CD4-positive, alpha-beta T cell treated with Interleukin-2 at 100 ng/mL for 4 hours (primary cell): ENCODE measurements at regions not wholly inside any gene's neighbourhood (a gene's known extent, or its start where the extent isn't known, plus 50 kb on each side); places are given as distances from the start of the nearest gene placed in this dataset.
"Not testable (repeated sequence)": the region's sequence is repeated elsewhere in the genome, so short reads cannot be mapped to it uniquely, and the experiment has no call there.

ENCODE experiments used
- DNase-seq: peaks from one replicate; pipeline ENCODE4 v3.0.0-alpha.2; 2020; ENCODE audit warnings: low spot score

GRCh38 chr10:78653555-78653954, 415.2 kb upstream of the ZMIZ1 start:
- no peak for DNase-seq

- no peak for DNase-seq
Measured at GRCh38 chr10:78654047-78654590, 414.6 kb upstream of the ZMIZ1 start.

GRCh38 chr10:78655979-78656378, 412.8 kb upstream of the ZMIZ1 start:
- no peak for DNase-seq

- no peak for DNase-seq
Measured at GRCh38 chr10:78656417-78657162, 412.2 kb upstream of the ZMIZ1 start.

- peak; percentile 46 for DNase-seq
Measured at GRCh38 chr10:78657163-78657861, 411.5 kb upstream of the ZMIZ1 start.

- DNase-seq: no peak
Measured at GRCh38 chr10:78657862-78658165, 411.0 kb upstream of the ZMIZ1 start.

- DNase-seq: no peak
Measured at GRCh38 chr10:78658645-78659597, 409.8 kb upstream of the ZMIZ1 start.

GRCh38 chr10:78659598-78659967, 409.2 kb upstream of the ZMIZ1 start:
- no peak for DNase-seq

- DNase-seq: no peak
Measured at GRCh38 chr10:78660446-78661106, 408.2 kb upstream of the ZMIZ1 start.

GRCh38 chr10:78663721-78664120, 405.0 kb upstream of the ZMIZ1 start:
- DNase-seq: no peak

- DNase-seq: peak; percentile 8
Measured at GRCh38 chr10:78664929-78665553, 403.7 kb upstream of the ZMIZ1 start.

GRCh38 chr10:78672918-78673317, 395.8 kb upstream of the ZMIZ1 start:
- no peak for DNase-seq

GRCh38 chr10:78681141-78681540, 387.6 kb upstream of the ZMIZ1 start:
- not testable (repeated sequence) for DNase-seq

- not testable (repeated sequence) for DNase-seq
Measured at GRCh38 chr10:78681986-78682385, 386.8 kb upstream of the ZMIZ1 start.

- DNase-seq: no peak
Measured at GRCh38 chr10:78684947-78685346, 383.8 kb upstream of the ZMIZ1 start.

GRCh38 chr10:78685466-78686103, 383.2 kb upstream of the ZMIZ1 start:
- DNase-seq: no peak

GRCh38 chr10:78686444-78687060, 382.2 kb upstream of the ZMIZ1 start:
- DNase-seq: no peak

GRCh38 chr10:78687626-78688025, 381.1 kb upstream of the ZMIZ1 start:
- no peak for DNase-seq

GRCh38 chr10:78688230-78688900, 380.4 kb upstream of the ZMIZ1 start:
- no peak for DNase-seq
